GM13976 (cell line): ENCODE measurements at regions not wholly inside any gene's neighbourhood (a gene's known extent, or its start where the extent isn't known, plus 50 kb on each side); places are given as distances from the start of the nearest gene placed in this dataset.

Experiments used
- DNase-seq: peaks from one replicate; pipeline ENCODE4 v3.0.0; 2012; ENCODE audit warnings: low spot score
- in situ Hi-C: fragments of 300-500 bp; cut with MboI; formaldehyde crosslinking; loops from one replicate; pipeline ENCODE4 v1.12.0; 2022; ENCODE audit warnings: low sequenced_read_pairs, mixed read lengths, inconsistent platforms; ENCODE audit not compliant: unreplicated experiment
- TF ChIP-seq, protein P1 (sequence below): IDR thresholded peaks from 2 replicates; pipeline ENCODE4 v1.5.1; 2012; ENCODE audit warnings: borderline replicate concordance, mild to moderate bottlenecking; ENCODE audit not compliant: insufficient read depth; ENCODE audit errors: extremely low read depth, missing control alignments, control extremely low read depth

DNA sequence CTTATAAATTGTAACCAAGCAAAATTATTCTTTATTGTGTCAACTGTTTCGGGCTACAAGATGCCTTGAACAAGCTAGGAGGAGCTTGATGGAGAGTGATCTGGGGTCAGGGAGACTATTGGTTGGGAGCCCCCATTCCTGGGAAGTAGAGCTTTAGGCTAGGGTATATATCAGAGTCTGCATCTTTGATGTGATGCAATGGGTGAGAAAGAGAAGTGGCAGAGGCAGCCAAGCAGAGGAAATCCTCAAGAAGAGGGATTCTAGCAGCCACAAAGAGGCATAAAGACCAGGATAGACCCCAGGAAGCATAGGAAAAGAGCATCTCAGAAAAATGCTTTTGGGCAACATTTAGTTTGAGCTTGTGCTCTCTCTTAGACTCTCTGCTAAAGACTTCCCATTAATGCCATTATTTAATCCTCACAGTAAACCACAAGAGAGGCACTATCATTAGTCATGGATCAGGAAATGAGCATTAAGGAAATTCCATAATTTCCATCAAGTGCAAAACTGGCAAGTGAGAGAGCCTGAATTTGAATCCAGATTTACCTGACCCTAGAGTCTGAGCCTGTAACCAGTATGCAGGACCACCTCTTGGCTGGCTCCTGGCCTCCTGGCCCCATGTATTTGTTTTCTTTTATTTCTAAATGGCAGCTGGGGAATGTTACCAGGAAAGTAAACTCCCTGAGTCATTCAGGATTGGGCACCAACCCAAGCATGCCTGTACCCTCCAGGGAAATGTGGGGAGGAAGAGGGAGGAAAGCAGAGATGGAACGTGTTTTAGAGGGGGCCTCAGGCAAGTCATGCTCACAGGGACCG, 118.7 kb downstream of the RPL22L1 start:
- in situ Hi-C loops = no loop called here
- TF ChIP-seq, protein P1, sequence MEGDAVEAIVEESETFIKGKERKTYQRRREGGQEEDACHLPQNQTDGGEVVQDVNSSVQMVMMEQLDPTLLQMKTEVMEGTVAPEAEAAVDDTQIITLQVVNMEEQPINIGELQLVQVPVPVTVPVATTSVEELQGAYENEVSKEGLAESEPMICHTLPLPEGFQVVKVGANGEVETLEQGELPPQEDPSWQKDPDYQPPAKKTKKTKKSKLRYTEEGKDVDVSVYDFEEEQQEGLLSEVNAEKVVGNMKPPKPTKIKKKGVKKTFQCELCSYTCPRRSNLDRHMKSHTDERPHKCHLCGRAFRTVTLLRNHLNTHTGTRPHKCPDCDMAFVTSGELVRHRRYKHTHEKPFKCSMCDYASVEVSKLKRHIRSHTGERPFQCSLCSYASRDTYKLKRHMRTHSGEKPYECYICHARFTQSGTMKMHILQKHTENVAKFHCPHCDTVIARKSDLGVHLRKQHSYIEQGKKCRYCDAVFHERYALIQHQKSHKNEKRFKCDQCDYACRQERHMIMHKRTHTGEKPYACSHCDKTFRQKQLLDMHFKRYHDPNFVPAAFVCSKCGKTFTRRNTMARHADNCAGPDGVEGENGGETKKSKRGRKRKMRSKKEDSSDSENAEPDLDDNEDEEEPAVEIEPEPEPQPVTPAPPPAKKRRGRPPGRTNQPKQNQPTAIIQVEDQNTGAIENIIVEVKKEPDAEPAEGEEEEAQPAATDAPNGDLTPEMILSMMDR = no peak
- no peak for DNase-seq

DNA sequence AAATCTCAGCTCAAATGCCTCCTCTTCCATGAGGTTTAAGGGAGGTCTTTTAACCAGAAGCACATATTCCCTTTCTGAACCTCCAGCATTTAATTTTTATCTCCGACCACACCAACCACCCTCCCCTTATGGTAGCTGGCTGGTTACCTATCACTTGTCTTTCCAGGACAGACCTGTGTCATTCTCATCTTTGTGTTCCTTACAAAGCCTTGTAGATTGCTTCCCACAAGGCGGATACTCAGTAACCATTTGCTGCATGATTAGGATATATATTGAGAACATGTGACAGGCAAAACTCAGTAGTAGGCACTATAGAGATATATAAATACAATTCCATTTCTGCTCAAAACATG, 119.5 kb downstream of the RPL22L1 start:
- in situ Hi-C loops = no loop called here
- TF ChIP-seq, protein P1 = no peak
- no peak for DNase-seq

DNA sequence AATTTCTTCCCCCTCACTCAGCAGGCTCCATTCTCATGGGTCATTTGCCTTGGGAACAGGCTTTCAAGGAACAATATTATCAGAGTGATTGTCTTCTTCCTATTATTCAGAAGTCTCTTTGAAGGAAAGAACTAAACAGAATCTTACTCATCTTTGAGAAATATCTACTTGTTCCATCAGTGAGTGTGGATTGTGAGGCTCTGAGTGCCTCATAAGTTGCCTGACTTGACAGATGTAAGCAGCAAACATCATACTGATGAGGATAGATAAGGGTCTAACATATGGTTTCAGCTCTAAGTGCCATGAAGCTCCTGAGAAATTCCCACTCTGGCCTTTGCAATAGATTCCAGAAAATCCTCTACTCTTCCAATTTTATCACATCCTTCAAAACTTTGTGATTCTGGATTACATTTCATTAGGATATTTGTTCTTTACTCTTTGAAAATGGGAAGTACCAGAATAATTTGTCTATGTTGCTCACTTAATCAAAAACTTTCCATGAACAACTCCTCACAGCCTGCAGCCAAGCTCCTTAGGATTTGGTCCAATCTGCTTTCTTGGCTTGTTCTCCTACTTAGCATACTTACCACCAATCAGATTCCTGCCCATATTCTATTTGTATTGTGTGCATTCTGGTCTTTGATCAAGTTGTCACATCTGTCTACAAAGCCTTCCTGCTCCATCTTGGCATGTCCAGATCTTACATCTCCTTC, 120.1 kb downstream of the RPL22L1 start:
- in situ Hi-C loops = no loop called here
- DNase-seq = no peak
- TF ChIP-seq, protein P1 = no peak

DNA sequence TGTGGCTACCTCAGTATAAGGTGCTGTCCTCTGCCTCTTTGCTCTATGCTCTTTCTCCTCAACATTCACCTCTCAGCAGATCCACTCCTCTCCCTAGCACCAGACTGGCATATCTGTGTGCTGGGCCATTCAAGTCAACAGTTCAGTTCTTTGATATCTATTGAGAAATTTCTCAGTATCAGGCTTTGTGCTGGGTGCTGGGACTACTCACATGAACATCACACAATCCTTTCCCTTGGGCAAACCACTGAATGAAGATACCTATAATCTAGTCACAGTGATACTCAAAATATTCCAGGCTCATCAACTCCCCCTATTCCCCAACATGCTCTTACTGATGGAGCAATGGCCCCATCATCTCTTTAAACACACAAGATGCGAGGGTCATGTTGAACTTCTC, 120.8 kb downstream of the RPL22L1 start:
- DNase-seq = no peak
- TF ChIP-seq, protein P1 = no peak
- in situ Hi-C loops = no loop called here

DNA sequence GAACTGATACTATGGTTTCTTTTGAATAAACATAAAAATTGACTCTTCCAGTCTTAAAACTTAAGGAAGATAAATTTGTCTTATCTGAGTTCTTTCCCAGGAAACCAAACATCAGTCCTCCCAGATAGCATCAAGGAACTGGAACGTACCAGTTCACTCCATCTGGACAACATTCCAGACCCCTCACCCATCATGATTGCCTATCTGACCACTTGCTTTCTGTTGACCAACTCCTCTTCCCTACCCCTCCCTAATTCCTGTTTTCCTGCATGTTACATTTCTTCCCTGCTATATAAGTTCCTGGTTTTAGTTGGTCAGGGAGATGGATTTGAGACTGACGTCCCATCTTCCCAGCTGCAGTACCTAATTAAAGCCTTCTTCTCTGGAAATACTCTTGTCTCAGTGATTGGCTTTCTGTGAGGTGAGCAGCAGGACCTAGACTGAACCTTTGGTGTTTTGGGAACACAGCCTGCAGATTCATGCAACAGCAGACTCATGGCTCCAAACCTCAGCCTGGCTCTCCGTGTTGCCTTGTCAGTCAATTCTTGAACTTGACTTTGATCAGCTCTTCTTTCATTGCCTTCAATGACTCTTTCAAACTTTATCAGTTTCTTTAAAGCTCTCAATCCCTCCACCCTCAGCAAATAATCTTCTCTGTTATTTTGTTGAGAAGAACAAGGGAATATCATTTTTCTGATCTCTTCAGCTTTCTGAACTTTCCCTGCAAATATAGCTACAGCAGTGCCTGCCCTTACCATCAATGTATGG, 123.6 kb downstream of the RPL22L1 start:
- in situ Hi-C loops = no loop called here
- TF ChIP-seq, protein P1 = no peak
- DNase-seq = no peak

DNA sequence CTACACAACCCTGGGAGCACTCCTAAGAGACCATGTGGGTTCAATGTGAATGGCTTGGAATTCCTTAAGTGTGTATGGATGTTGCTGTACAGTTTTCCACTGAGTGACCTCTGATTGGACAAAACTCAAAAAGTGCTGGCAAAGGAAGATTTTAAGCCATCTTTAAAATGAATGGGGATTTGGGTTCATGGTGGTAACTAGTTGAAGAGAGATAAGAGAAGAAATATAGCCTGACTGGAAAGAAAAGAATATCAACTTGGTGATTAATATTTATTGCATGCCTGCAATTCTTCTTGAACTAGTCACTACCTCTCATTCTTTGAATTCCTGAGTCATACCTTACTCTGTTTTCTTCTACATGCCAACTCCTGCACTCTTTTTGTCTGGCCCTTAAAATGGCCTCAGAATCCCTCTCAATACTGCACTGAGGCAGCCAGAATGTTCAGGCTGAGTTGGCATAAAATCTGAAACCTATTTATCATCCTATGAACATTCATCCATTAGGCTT, 124.7 kb downstream of the RPL22L1 start:
- DNase-seq = no peak
- TF ChIP-seq, protein P1 = no peak
- in situ Hi-C loops = no loop called here
